ENCODE measurements at regions not wholly inside any gene's neighbourhood (a gene's known extent, or its start where the extent isn't known, plus 50 kb on each side); places are given as distances from the start of the nearest gene placed in this dataset.

GRCh38 chr5:130350131-130350530, 445.9 kb downstream of the CHSY3 start:
- TF ChIP-seq CTCF (tag by site-specific recombination; IDR thresholded peaks at IDR 0.05) (no peak), ELK4 (IDR thresholded peaks at IDR 0.05; ENCODE audit: borderline replicate concordance, low read depth, low read length) (no peak), ZNF274 (IDR thresholded peaks at IDR 0.05; ENCODE audit: low read length) (no peak), ZNF274 (tag by site-specific recombination; IDR thresholded peaks at IDR 0.05; ENCODE audit: borderline replicate concordance) (no peak), REST (tag by site-specific recombination; IDR thresholded peaks at IDR 0.05) (no peak), ZNF530 (tag by site-specific recombination; IDR thresholded peaks at IDR 0.05; ENCODE audit: low read depth) (no peak)
